Liver (tissue), 3 donors: ENCODE measurements at regions not wholly inside any gene's neighbourhood (a gene's known extent, or its start where the extent isn't known, plus 50 kb on each side); places are given as distances from the start of the nearest gene placed in this dataset.
"Not testable (repeated sequence)": the region's sequence is repeated elsewhere in the genome, so short reads cannot be mapped to it uniquely, and the experiment has no call there.

Source experiments
- RAD21 ChIP-seq, 2 donors: IDR thresholded peaks; 2 replicates each; pipeline ENCODE4 v1.6.1; 2016; ENCODE audit warnings: antibody characterized with exemption in 2 of 2, mild to moderate bottlenecking in 2 of 2
- TF ChIP-seq, protein P1 (sequence below): IDR thresholded peaks from 2 replicates; pipeline ENCODE4 v1.6.1; 2016; ENCODE audit warnings: antibody characterized with exemption, mild to moderate bottlenecking
- TF ChIP-seq, protein P2 (sequence below): fragments of 150-350 bp; IDR thresholded peaks from 2 replicates; pipeline ENCODE4 v1.5.1; 2017; ENCODE audit warnings: improper control_type of control experiment, low read depth, low read length; ENCODE audit not compliant: missing input control
- TF ChIP-seq, protein P3 (sequence below): IDR thresholded peaks from 2 replicates; pipeline ENCODE4 v1.6.1; 2016; ENCODE audit warnings: antibody characterized with exemption
- donor health status: healthy.
- donor health status: healthy.

DNA sequence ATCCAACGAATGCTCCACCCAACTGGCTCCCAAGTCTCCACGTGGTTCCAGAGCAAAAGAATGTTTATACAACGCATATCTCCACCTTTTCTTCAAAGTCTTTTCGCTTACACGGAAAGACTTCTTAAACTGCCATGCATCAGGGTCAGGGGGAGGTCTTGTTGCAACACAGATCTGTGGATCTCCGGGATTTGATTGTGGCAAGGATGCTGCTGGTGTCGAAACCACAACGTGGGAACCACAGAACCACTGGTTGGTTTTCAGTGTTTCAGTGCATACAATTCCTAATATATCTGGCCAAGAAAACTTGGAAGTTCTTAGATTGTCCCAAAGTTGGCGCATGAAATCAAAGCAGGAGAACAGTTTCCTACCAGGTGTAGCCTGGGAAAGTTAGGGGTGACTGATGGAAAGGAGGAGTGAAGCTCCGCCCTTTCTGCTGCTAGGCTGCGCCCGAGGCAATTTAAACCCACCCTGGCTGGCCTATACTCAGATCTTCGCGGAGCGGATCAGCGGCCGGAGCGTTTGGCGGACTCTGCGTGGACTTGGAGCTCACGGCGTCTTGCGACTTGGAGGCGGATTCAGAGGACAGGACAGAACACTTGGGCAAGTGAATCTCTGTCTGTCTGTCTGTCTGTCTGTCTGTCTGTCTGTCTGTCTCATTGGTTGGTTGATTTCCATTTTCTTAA lies 334.8 kb downstream of the CWH43 start:
- not testable (repeated sequence) for TF ChIP-seq RAD21 (IDR thresholded peaks at IDR 0.05)
- TF ChIP-seq, protein P1, sequence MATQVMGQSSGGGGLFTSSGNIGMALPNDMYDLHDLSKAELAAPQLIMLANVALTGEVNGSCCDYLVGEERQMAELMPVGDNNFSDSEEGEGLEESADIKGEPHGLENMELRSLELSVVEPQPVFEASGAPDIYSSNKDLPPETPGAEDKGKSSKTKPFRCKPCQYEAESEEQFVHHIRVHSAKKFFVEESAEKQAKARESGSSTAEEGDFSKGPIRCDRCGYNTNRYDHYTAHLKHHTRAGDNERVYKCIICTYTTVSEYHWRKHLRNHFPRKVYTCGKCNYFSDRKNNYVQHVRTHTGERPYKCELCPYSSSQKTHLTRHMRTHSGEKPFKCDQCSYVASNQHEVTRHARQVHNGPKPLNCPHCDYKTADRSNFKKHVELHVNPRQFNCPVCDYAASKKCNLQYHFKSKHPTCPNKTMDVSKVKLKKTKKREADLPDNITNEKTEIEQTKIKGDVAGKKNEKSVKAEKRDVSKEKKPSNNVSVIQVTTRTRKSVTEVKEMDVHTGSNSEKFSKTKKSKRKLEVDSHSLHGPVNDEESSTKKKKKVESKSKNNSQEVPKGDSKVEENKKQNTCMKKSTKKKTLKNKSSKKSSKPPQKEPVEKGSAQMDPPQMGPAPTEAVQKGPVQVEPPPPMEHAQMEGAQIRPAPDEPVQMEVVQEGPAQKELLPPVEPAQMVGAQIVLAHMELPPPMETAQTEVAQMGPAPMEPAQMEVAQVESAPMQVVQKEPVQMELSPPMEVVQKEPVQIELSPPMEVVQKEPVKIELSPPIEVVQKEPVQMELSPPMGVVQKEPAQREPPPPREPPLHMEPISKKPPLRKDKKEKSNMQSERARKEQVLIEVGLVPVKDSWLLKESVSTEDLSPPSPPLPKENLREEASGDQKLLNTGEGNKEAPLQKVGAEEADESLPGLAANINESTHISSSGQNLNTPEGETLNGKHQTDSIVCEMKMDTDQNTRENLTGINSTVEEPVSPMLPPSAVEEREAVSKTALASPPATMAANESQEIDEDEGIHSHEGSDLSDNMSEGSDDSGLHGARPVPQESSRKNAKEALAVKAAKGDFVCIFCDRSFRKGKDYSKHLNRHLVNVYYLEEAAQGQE: not testable (repeated sequence)
- TF ChIP-seq, protein P2, sequence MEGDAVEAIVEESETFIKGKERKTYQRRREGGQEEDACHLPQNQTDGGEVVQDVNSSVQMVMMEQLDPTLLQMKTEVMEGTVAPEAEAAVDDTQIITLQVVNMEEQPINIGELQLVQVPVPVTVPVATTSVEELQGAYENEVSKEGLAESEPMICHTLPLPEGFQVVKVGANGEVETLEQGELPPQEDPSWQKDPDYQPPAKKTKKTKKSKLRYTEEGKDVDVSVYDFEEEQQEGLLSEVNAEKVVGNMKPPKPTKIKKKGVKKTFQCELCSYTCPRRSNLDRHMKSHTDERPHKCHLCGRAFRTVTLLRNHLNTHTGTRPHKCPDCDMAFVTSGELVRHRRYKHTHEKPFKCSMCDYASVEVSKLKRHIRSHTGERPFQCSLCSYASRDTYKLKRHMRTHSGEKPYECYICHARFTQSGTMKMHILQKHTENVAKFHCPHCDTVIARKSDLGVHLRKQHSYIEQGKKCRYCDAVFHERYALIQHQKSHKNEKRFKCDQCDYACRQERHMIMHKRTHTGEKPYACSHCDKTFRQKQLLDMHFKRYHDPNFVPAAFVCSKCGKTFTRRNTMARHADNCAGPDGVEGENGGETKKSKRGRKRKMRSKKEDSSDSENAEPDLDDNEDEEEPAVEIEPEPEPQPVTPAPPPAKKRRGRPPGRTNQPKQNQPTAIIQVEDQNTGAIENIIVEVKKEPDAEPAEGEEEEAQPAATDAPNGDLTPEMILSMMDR: not testable (repeated sequence)
- TF ChIP-seq, protein P3, sequence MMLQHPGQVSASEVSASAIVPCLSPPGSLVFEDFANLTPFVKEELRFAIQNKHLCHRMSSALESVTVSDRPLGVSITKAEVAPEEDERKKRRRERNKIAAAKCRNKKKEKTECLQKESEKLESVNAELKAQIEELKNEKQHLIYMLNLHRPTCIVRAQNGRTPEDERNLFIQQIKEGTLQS: not testable (repeated sequence)
